ENCODE measurements at regions not wholly inside any gene's neighbourhood (a gene's known extent, or its start where the extent isn't known, plus 50 kb on each side); places are given as distances from the start of the nearest gene placed in this dataset.

DNA sequence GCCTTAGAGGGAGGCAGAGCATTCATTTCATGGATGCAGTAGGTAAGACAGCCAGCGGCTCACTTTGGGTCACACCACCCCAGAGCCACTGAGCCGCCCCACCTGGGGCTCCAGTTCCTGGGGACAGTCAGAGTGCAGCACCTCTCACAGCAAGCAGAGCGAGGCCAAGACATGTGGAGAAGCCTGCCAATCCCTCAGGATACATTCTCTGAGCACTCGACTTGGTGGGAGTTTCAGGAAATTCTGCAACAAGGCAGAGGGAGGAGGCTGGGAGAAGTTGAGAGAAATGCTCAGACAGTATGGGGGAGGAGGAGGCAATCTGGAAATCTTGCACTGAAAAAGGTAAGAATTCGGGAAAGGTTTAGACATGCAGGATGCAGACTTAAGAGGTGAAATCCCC is 60.8 kb upstream of the WLS start:
- DNase-seq (ENCODE audit: low read depth) = peak; percentile 77

GRCh38 chr1:68291688-68292384 is 59.5 kb upstream of the WLS start:
- peak; percentile 81 for DNase-seq (ENCODE audit: low read depth)

GRCh38 chr1:68287241-68287640 is 54.9 kb upstream of the WLS start:
- DNase-seq (ENCODE audit: low read depth) = no peak

DNA sequence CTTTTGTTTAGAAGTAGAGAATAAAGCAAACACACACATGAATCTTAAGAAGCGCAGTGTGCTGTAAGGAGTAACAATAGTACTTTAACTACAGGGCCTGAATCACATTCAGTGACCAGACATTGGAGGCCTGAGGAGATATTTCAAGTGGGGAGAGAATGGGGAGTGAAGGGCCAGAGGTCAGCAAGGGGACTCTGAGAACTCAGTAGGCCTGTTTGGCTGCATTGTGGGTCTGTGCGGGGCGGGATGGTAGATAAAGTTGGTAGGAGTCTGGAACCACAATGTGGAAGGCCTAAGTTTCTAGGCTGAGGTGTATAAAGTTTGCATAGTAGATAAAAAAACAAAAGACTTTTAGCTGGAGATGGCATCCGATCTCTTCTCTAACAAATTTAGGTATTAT is 52.7 kb upstream of the WLS start:
- DNase-seq (ENCODE audit: low read depth) = no peak

- DNase-seq (ENCODE audit: low read depth) = no peak
These were observed 49.8 kb upstream of the WLS start for GRCh38 chr1:68281946-68282615.

Data from amniotic epithelial cell (primary cell).